Upper lobe of left lung (tissue), 6 donors: ENCODE measurements at regions not wholly inside any gene's neighbourhood (a gene's known extent, or its start where the extent isn't known, plus 50 kb on each side); places are given as distances from the start of the nearest gene placed in this dataset.

Source experiments
- ATAC-seq, 2 donors: fragments of 200-7000 bp; cut with Tn5 transposase; one replicate each; pipeline ENCODE4 v1.9.1; 2022; ENCODE audit warnings: mild to moderate bottlenecking in 2 of 2, moderate library complexity in 2 of 2; ENCODE audit not compliant: low FRiP score in 2 of 2
- DNase-seq, 2 donors: peaks; one replicate each; pipeline ENCODE4 v3.0.0-alpha.2; 2019 to 2020
- H3K27ac ChIP-seq, 4 donors: fragments of 200-600 bp; sonication (generic); one replicate each; pipeline ENCODE4 v1.5.1; 2016 to 2019
- H3K27me3 ChIP-seq, 4 donors: fragments of 200-600 bp; sonication (generic); one replicate each; pipeline ENCODE4 v1.5.1; 2017 to 2019
- H3K36me3 ChIP-seq, 4 donors: fragments of 200-600 bp; sonication (generic); one replicate each; pipeline ENCODE4 v1.5.1; 2016 to 2019
- H3K4me1 ChIP-seq, 4 donors: fragments of 200-600 bp; sonication (generic); one replicate each; pipeline ENCODE4 v1.5.1; 2018 to 2019
- H3K4me3 ChIP-seq, 4 donors: fragments of 200-600 bp; sonication (generic); one replicate each; pipeline ENCODE4 v1.5.1; 2017 to 2019; ENCODE audit warnings: mild to moderate bottlenecking in 2 of 4, moderate library complexity in 1 of 4
- H3K9me3 ChIP-seq, 4 donors: fragments of 200-600 bp; sonication (generic); one replicate each; pipeline ENCODE4 v1.5.1; 2018 to 2019
- CTCF ChIP-seq, 6 experiments: fragments of 450-650 bp in 4 of 6; fragments of 200-600 bp in 2 of 6; sonication (generic) in 2 of 6; IDR thresholded peaks; one replicate each; pipeline ENCODE4 v1.5.1; 2016 to 2019; ENCODE audit warnings: antibody characterized with exemption in 6 of 6
- EP300 ChIP-seq, 4 donors: sonication (generic); formaldehyde crosslinking; IDR thresholded peaks; one replicate each; pipeline ENCODE4 v1.5.1; 2017; ENCODE audit warnings: antibody characterized with exemption in 4 of 4, control low read depth in 2 of 4
- POLR2A ChIP-seq, 4 donors: fragments of 450-650 bp; IDR thresholded peaks; one replicate each; pipeline ENCODE4 v1.5.1; 2016 to 2017; ENCODE audit warnings: antibody characterized with exemption in 4 of 4, mild to moderate bottlenecking in 2 of 4
- POLR2AphosphoS5 ChIP-seq, 2 donors: sonication (generic); formaldehyde crosslinking; IDR thresholded peaks; one replicate each; pipeline ENCODE4 v1.5.1; 2017; ENCODE audit warnings: antibody characterized with exemption in 2 of 2
- WGBS, 2 donors: methylation state at CpG; one replicate each; pipeline ENCODE4 v1.1.5; 2017 to 2018; 5-methylcytosine and 5-hydroxymethylcytosine counted together
- donor health status: DM: no; HTN: no; CAD: no; lungs with moderate emphysema.
- donor health status: DM: no; HTN: yes; CAD: no; lungs with severe emphysema.

GRCh38 chr6:22959571-22959970 is 390.2 kb downstream of the HDGFL1 start:
- DNase-seq: no peak

DNA sequence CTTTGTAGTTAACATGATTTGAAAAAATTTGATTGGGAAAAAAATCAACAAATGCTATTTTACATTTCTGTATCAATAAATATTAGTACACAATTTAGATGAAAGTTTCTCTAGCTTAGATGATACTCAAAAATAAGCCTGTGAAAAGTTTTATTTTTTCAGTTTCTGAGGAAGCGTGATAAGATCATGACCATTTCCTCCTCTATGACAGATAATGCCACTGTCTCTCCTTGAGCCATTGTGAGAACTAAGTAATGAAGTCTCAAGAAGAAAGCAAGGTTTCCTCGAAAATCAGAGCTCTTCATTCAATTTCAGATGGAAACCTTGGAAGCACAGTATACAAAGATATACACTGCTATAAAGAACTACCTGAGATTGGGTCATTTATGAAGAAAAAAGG is 395.0 kb downstream of the HDGFL1 start:
- ATAC-seq: no peak
- no peak for DNase-seq
- Histone ChIP-seq H3K27ac (no peak overlapping the region), H3K36me3 (no peaks in the 10 kb centered on the region), H3K27me3 (no peaks in the 10 kb centered on the region), H3K9me3 (no peaks in the 10 kb centered on the region), H3K4me3 (no peak overlapping the region), H3K4me1 (no peaks in the 10 kb centered on the region)
- TF ChIP-seq CTCF (IDR thresholded peaks at IDR 0.05) (no peak), POLR2A (IDR thresholded peaks at IDR 0.05) (no peak), POLR2AphosphoS5 (IDR thresholded peaks at IDR 0.05) (no peak), EP300 (IDR thresholded peaks at IDR 0.05) (no peak)
- 52 to 68% methylated on average over 2 of the region's 2 CpGs for WGBS, 2 donors

More at GRCh38 chr6:22959571-22959970, 390.2 kb downstream of the HDGFL1 start:
- Histone ChIP-seq H3K27ac (no peak overlapping the region), H3K27me3 (no peaks in the 10 kb centered on the region), H3K36me3 (no peaks in the 10 kb centered on the region), H3K4me1 (peaks cover 0 to 14% (median 3%) of the 10 kb centered on the region in 4 donors), H3K4me3 (no peak overlapping the region), H3K9me3 (no peaks in the 10 kb centered on the region)
- no peak for ATAC-seq
- 76 to 85% methylated on average over 2 of the region's 2 CpGs for WGBS, 2 donors
- no peak for TF ChIP-seq EP300 (IDR thresholded peaks at IDR 0.05)
- TF ChIP-seq POLR2AphosphoS5 (IDR thresholded peaks at IDR 0.05): no peak
- no peak for TF ChIP-seq CTCF (IDR thresholded peaks at IDR 0.05)
- TF ChIP-seq POLR2A (IDR thresholded peaks at IDR 0.05): no peak

DNA sequence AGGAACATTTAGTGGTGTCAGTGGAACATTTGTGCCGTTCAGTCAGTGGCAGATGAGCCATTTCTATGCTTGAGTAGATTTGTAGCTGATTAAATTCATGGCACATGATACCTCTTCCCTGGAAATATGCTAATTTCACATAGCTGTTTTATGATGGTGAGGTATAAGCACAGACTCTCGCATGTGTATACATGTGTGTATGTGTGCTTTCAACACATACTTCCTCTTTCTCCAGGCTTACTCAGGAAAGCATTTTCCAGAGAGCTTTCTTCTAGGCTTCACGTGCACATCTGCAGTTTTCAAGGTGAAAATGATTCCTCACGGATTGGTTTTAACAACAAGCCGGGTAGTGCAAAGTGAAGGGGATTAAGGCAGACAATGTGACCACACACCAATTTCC is 396.5 kb downstream of the HDGFL1 start:
- Histone ChIP-seq H3K4me3 (no peak overlapping the region), H3K9me3 (no peaks in the 10 kb centered on the region), H3K27ac (no peak overlapping the region), H3K4me1 (no peaks in the 10 kb centered on the region), H3K36me3 (no peaks in the 10 kb centered on the region), H3K27me3 (no peaks in the 10 kb centered on the region)
- TF ChIP-seq EP300 (IDR thresholded peaks at IDR 0.05): no peak
- TF ChIP-seq POLR2A (IDR thresholded peaks at IDR 0.05): no peak
- 60 to 69% methylated on average over 5 of the region's 5 CpGs for WGBS, 2 donors
- DNase-seq: no peak
- no peak for ATAC-seq

- Histone ChIP-seq H3K4me3 (no peak overlapping the region), H3K27ac (no peak overlapping the region), H3K36me3 (no peaks in the 10 kb centered on the region), H3K9me3 (no peaks in the 10 kb centered on the region), H3K27me3 (no peaks in the 10 kb centered on the region), H3K4me1 (no peaks in the 10 kb centered on the region)
- ATAC-seq: no peak
- TF ChIP-seq CTCF (IDR thresholded peaks at IDR 0.05): no peak
- TF ChIP-seq EP300 (IDR thresholded peaks at IDR 0.05): no peak
- no peak for TF ChIP-seq POLR2AphosphoS5 (IDR thresholded peaks at IDR 0.05)
- TF ChIP-seq POLR2A (IDR thresholded peaks at IDR 0.05): no peak
- WGBS, 2 donors: 75 to 80% methylated on average over 3 of the region's 3 CpGs
- no peak for DNase-seq
These were observed 397.5 kb downstream of the HDGFL1 start for GRCh38 chr6:22966691-22967422.

DNA sequence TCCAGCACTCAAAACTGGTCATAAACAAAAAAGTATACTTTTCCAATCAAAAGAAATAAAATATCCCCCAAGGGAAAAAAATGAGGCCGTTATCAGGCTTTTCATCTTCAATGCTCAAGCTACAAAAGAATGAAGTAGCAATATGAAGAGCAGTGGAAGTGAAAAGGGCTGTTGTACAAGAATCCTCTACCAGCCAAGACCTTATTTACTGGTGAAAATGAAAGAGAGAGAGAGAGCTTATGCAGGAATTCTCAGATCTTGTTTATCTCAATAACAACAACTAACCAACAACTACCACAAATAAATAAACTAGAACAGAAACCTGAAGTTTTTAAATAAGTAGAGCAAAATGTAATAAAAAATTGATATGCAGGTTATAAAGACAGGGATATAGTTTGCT is 400.6 kb downstream of the HDGFL1 start:
- TF ChIP-seq POLR2AphosphoS5 (IDR thresholded peaks at IDR 0.05): no peak
- TF ChIP-seq CTCF (IDR thresholded peaks at IDR 0.05): no peak
- TF ChIP-seq EP300 (IDR thresholded peaks at IDR 0.05): no peak
- no peak for TF ChIP-seq POLR2A (IDR thresholded peaks at IDR 0.05)
- Histone ChIP-seq H3K4me3 (no peak overlapping the region), H3K9me3 (no peaks in the 10 kb centered on the region), H3K27ac (no peak overlapping the region), H3K36me3 (no peaks in the 10 kb centered on the region), H3K27me3 (no peaks in the 10 kb centered on the region), H3K4me1 (no peaks in the 10 kb centered on the region)
- DNase-seq (no peak), ATAC-seq (no peak)
- WGBS, 2 donors: 83 to 89% methylated on average over 1 of the region's 1 CpG
